SH-SY5Y (cell line): ENCODE measurements at regions not wholly inside any gene's neighbourhood (a gene's known extent, or its start where the extent isn't known, plus 50 kb on each side); places are given as distances from the start of the nearest gene placed in this dataset.

Source experiments
- GATA2 ChIP-seq: IDR thresholded peaks from 2 replicates; pipeline ENCODE4 v1.6.1; 2011; ENCODE audit warnings: mild to moderate bottlenecking, low read depth, low read length
- GATA3 ChIP-seq: IDR thresholded peaks from 2 replicates; pipeline ENCODE4 v1.6.1; 2011; ENCODE audit warnings: low read depth, mild to moderate bottlenecking, low read length, moderate library complexity

- TF ChIP-seq GATA2: no peak
- TF ChIP-seq GATA3: no peak
Measured at GRCh38 chr3:64437131-64437530, 211.9 kb upstream of the PRICKLE2 start.
